ENCODE measurements at regions not wholly inside any gene's neighbourhood (a gene's known extent, or its start where the extent isn't known, plus 50 kb on each side); places are given as distances from the start of the nearest gene placed in this dataset.

DNA sequence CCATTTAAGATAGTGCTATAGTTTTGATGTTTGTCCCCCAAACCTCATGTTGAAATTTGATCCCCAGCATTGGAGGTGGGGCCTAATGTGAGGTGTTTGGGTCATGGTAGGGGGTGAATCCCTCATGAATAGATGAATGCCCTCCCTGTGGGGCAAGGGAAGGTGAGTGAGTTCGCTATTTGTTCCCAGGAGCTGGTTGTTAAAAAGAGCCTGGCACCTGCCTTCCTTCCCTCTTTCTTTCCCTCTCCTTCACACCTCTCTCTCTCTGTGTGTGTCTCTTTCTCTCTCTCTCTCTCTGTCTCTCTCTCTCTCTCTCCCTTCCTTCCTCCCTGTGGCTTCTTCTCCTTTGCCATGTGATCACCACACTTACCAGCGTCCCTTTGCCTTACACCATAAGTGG lies 160.7 kb downstream of the AASDH start:
- intact Hi-C loops (cut with micrococcal nuclease), result no loop called here
- Mint-ChIP-seq H3K27me3 (ENCODE audit: insufficient read depth, unreplicated experiment) (no peaks in the 10 kb centered on the region), H3K4me3 (ENCODE audit: unreplicated experiment) (no peak overlapping the region), H3K4me1 (ENCODE audit: insufficient read depth, unreplicated experiment) (no peaks in the 10 kb centered on the region), H3K27ac (ENCODE audit: low read depth, unreplicated experiment) (no peak overlapping the region), H3K9me3 (ENCODE audit: unreplicated experiment) (no peaks in the 10 kb centered on the region), H3K36me3 (ENCODE audit: insufficient read depth, unreplicated experiment) (no peaks in the 10 kb centered on the region)
- CTCF ChIA-PET, result no interaction called here
- no peak for DNase-seq (ENCODE audit: unreplicated experiment)
- no TSS peak for BruUV-seq (replicated peaks)
- TF ChIP-seq, protein P1, sequence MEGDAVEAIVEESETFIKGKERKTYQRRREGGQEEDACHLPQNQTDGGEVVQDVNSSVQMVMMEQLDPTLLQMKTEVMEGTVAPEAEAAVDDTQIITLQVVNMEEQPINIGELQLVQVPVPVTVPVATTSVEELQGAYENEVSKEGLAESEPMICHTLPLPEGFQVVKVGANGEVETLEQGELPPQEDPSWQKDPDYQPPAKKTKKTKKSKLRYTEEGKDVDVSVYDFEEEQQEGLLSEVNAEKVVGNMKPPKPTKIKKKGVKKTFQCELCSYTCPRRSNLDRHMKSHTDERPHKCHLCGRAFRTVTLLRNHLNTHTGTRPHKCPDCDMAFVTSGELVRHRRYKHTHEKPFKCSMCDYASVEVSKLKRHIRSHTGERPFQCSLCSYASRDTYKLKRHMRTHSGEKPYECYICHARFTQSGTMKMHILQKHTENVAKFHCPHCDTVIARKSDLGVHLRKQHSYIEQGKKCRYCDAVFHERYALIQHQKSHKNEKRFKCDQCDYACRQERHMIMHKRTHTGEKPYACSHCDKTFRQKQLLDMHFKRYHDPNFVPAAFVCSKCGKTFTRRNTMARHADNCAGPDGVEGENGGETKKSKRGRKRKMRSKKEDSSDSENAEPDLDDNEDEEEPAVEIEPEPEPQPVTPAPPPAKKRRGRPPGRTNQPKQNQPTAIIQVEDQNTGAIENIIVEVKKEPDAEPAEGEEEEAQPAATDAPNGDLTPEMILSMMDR (IDR thresholded peaks at IDR 0.05; ENCODE audit: unreplicated experiment), result no peak
- POLR2A ChIA-PET, result no interaction called here

DNA sequence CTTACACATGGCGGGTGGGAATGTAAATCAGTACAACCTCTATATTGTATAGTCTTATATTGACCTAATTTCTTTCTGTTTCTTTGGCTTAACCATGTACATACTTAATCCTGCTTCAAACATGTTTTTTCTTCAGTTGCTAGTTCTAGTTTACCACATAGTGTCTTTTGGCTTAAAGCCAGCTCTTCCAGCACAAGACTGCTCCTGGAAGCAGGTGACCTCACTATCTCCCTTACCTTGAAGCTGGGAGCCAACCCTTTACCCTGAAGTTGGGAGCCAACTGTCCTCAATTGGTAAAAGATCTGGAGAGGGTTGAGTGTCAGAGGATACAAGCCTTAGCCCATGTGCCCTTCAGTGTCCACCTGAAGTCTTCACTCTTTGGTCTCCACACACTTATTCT lies 162.7 kb downstream of the AASDH start:
- H3K4me1 Mint-ChIP-seq (ENCODE audit: insufficient read depth, unreplicated experiment), result no peaks in the 10 kb centered on the region
- H3K36me3 Mint-ChIP-seq (ENCODE audit: insufficient read depth, unreplicated experiment), result no peaks in the 10 kb centered on the region
- TF ChIP-seq, protein P1 (IDR thresholded peaks at IDR 0.05; ENCODE audit: unreplicated experiment), result no peak
- H3K27me3 Mint-ChIP-seq (ENCODE audit: insufficient read depth, unreplicated experiment), result no peaks in the 10 kb centered on the region
- ChIA-PET POLR2A (no interaction called here), CTCF (interaction anchor here (0.6 to 1.0 kb wide), 3 partner anchors 10 to 1376 kb away, joined by 3 to 4 read pairs (median 4); no protein-coding TSS in a partner anchor)
- H3K27ac Mint-ChIP-seq (ENCODE audit: low read depth, unreplicated experiment), result no peak overlapping the region
- DNase-seq (ENCODE audit: unreplicated experiment), result no peak
- no peak overlapping the region for H3K4me3 Mint-ChIP-seq (ENCODE audit: unreplicated experiment)
- no TSS peak for BruUV-seq (replicated peaks)
- intact Hi-C loops (cut with micrococcal nuclease), result no loop called here
- no peaks in the 10 kb centered on the region for H3K9me3 Mint-ChIP-seq (ENCODE audit: unreplicated experiment)

DNA sequence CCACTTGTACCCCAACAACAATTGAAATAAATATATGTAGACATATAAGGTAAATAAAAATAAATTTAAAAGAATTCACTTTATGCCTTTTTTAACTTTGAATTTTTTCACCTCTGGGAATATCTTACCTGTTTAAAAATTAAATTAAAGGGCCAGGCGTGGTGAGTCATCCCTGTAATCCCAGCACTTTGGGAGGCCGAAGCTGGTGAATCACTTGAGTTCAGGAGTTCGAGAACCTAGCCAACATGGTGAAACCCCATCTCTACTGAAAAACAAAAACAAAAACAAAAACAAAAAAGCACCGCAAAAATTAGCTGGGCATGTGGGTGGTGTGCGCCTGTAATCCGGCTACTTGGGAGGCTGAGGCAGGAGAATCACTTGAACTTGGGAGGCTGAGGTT lies 164.8 kb downstream of the AASDH start:
- TF ChIP-seq, protein P1 (IDR thresholded peaks at IDR 0.05; ENCODE audit: unreplicated experiment), result no peak
- peak; percentile 13 for DNase-seq (ENCODE audit: unreplicated experiment)
- BruUV-seq (replicated peaks), result no TSS peak
- ChIA-PET POLR2A (no interaction called here), CTCF (no interaction called here)
- Mint-ChIP-seq H3K9me3 (ENCODE audit: unreplicated experiment) (no peaks in the 10 kb centered on the region), H3K36me3 (ENCODE audit: insufficient read depth, unreplicated experiment) (no peaks in the 10 kb centered on the region), H3K4me3 (ENCODE audit: unreplicated experiment) (no peak overlapping the region), H3K4me1 (ENCODE audit: insufficient read depth, unreplicated experiment) (no peaks in the 10 kb centered on the region), H3K27me3 (ENCODE audit: insufficient read depth, unreplicated experiment) (no peaks in the 10 kb centered on the region), H3K27ac (ENCODE audit: low read depth, unreplicated experiment) (no peak overlapping the region)
- intact Hi-C loops (cut with micrococcal nuclease), result no loop called here

DNA sequence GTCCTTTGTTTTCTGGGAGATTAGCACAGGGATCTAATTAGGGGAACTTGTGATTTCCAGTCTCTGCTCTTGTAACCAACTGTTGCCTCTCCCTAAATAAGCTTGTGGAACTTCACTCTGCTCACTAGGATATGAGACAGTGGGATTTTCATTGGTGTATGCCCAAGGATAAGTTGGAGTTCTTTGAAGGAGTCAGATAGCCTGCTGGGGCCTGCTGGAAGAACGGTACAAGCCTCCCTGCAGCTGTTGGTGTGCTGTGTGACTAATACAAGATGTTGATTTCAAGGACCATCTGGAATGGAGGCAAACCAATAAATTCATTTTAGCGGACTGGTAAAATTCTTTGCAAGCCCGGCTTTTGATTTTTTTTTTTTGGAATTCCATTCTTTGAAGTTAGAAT lies 167.0 kb downstream of the AASDH start:
- TF ChIP-seq, protein P1 (IDR thresholded peaks at IDR 0.05; ENCODE audit: unreplicated experiment), result no peak
- DNase-seq (ENCODE audit: unreplicated experiment), result no peak
- ChIA-PET CTCF (interaction anchor here (0.5 to 0.7 kb wide), 3 partner anchors 9 to 699 kb away, joined by 3 to 4 read pairs (median 4); no protein-coding TSS in a partner anchor), POLR2A (no interaction called here)
- no peak overlapping the region for H3K27ac Mint-ChIP-seq (ENCODE audit: low read depth, unreplicated experiment)
- H3K9me3 Mint-ChIP-seq (ENCODE audit: unreplicated experiment), result no peaks in the 10 kb centered on the region
- intact Hi-C loops (cut with micrococcal nuclease), result no loop called here
- no peak overlapping the region for H3K4me3 Mint-ChIP-seq (ENCODE audit: unreplicated experiment)
- H3K36me3 Mint-ChIP-seq (ENCODE audit: insufficient read depth, unreplicated experiment), result no peaks in the 10 kb centered on the region
- H3K4me1 Mint-ChIP-seq (ENCODE audit: insufficient read depth, unreplicated experiment), result peaks cover 11% of the 10 kb centered on the region
- no peaks in the 10 kb centered on the region for H3K27me3 Mint-ChIP-seq (ENCODE audit: insufficient read depth, unreplicated experiment)
- no TSS peak for BruUV-seq (replicated peaks)
